Suprapubic skin (tissue), 3 donors: ENCODE measurements at regions not wholly inside any gene's neighbourhood (a gene's known extent, or its start where the extent isn't known, plus 50 kb on each side); places are given as distances from the start of the nearest gene placed in this dataset.

Experiments used
- EP300 ChIP-seq: sonication (generic); formaldehyde crosslinking; IDR thresholded peaks from one replicate; pipeline ENCODE4 v1.6.1; 2017; ENCODE audit warnings: antibody characterized with exemption
- TF ChIP-seq, protein P1 (sequence below), 2 donors: fragments of 200-600 bp in 1 of 2; fragments of 450-650 bp in 1 of 2; sonication (generic) in 1 of 2; IDR thresholded peaks; one replicate each; pipeline ENCODE4 v1.5.1; 2016 to 2019; ENCODE audit warnings: antibody characterized with exemption in 2 of 2, mild to moderate bottlenecking in 1 of 2, moderate library complexity in 1 of 2

DNA sequence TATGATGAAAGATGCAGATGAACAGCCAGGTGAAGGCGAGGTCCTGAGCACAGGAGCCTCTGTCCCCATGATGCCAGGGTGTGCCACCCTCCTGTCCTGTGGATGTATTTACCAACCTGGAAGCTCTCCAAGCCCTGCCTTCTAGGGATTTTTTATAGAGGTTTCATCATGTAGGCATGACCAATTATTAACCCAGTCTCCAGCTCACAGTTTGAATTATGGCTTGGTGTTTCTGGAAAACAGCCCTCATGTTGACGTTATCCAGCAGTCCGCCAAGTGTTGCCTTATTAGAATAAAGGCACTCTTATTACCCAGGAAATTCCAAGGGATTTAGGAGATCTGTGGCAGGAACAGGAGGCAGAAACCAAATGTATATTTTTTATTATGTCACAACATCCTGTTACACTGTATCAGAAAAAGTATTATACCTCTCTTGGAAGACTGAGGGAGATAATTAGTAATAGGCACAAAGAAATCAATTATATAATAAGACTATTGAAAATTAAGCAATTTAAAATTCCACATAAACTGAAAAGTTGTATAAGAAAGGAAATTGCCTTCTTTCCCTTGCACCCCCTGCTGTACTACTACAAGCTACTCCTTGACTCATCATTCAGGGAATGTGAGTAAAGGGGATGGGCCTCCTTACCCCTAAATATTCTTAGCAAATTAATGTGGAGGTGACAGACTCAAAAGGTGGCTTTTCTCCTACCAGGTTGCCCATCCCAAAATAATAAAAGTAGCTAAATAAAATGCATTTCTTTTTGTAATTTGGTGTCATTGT, 129.6 kb downstream of the ZNF330 start:
- TF ChIP-seq EP300, result no peak
- TF ChIP-seq, protein P1, sequence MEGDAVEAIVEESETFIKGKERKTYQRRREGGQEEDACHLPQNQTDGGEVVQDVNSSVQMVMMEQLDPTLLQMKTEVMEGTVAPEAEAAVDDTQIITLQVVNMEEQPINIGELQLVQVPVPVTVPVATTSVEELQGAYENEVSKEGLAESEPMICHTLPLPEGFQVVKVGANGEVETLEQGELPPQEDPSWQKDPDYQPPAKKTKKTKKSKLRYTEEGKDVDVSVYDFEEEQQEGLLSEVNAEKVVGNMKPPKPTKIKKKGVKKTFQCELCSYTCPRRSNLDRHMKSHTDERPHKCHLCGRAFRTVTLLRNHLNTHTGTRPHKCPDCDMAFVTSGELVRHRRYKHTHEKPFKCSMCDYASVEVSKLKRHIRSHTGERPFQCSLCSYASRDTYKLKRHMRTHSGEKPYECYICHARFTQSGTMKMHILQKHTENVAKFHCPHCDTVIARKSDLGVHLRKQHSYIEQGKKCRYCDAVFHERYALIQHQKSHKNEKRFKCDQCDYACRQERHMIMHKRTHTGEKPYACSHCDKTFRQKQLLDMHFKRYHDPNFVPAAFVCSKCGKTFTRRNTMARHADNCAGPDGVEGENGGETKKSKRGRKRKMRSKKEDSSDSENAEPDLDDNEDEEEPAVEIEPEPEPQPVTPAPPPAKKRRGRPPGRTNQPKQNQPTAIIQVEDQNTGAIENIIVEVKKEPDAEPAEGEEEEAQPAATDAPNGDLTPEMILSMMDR (IDR thresholded peaks at IDR 0.05), result no peak
